Adrenal gland (tissue), 9 donors: ENCODE measurements at regions not wholly inside any gene's neighbourhood (a gene's known extent, or its start where the extent isn't known, plus 50 kb on each side); places are given as distances from the start of the nearest gene placed in this dataset.

Source experiments
- DNase-seq, 7 donors: peaks; one replicate each; pipeline ENCODE4 v3.0.0-alpha.2; 2019 to 2020
- H3K27ac ChIP-seq, 5 donors: fragments of 200-600 bp; sonication (generic) in 4 of 5; 1 replicate in 3 of 5; 2 replicates in 2 of 5; pipeline versions ENCODE4 v1.5.1 to v1.8.0; 2016 to 2020; ENCODE audit warnings: mild to moderate bottlenecking in 1 of 5
- H3K27me3 ChIP-seq: fragments of 200-600 bp; 2 replicates; pipeline ENCODE4 v1.8.0; 2021
- H3K36me3 ChIP-seq, 2 donors: fragments of 200-600 bp; replicated peaks in 1 of 2; 1 replicate in 1 of 2; 2 replicates in 1 of 2; pipeline versions ENCODE4 v1.5.1 to v1.8.0; 2018 to 2022
- H3K4me1 ChIP-seq, 2 donors: fragments of 200-600 bp; replicated peaks in 1 of 2; 1 replicate in 1 of 2; 2 replicates in 1 of 2; pipeline versions ENCODE4 v1.5.1 to v1.8.0; 2018 to 2021
- H3K4me3 ChIP-seq, 4 donors: fragments of 200-600 bp; sonication (generic) in 3 of 4; one replicate each; pipeline ENCODE4 v1.5.1; 2016 to 2018
- H3K9me3 ChIP-seq, 3 donors: fragments of 200-600 bp; sonication (generic) in 1 of 3; replicated peaks in 1 of 3; 1 replicate in 2 of 3; 2 replicates in 1 of 3; pipeline versions ENCODE4 v1.5.1 to v1.8.0; 2016 to 2021
- CTCF ChIP-seq, 6 experiments: fragments of 450-650 bp in 4 of 6; fragments of 200-600 bp in 2 of 6; sonication (generic) in 1 of 6; IDR thresholded peaks; 1 replicate in 5 of 6; 2 replicates in 1 of 6; pipeline versions ENCODE4 v1.5.1 to v1.8.0; 2016 to 2021; ENCODE audit warnings: antibody characterized with exemption in 6 of 6, mild to moderate bottlenecking in 2 of 6, moderate library complexity in 1 of 6
- POLR2A ChIP-seq, 2 donors: fragments of 450-650 bp; IDR thresholded peaks; one replicate each; pipeline ENCODE4 v1.6.1; 2017; ENCODE audit warnings: antibody characterized with exemption in 2 of 2, mild to moderate bottlenecking in 2 of 2, moderate library complexity in 1 of 2
- WGBS, 4 donors: extraction: QIAGEN DNeasy Blood & Tissue Kit in 2 of 4; methylation state at CpG; one replicate each; pipeline versions ENCODE4 v1.1.5 to v1.1.7; 2013 to 2017; 5-methylcytosine and 5-hydroxymethylcytosine counted together
- intact Hi-C, 2 donors: fragments of 100-400 bp; cut with DNase I; formaldehyde crosslinking; loops; one replicate each; pipeline versions ENCODE4 v1.14.1 to v1.15.0; 2022 to 2023
- donor health status: healthy with polysubstance abuse.
- donor health status: Bipolar disorder and iron deficiency.
- donor health status: DM: yes; HTN: yes; CAD: no.
- donor health status: DM: no; HTN: no; CAD: no.
- donor health status: DM: no; HTN: no; CAD: no.

- intact Hi-C loops, result no loop called here
- no peaks in the 10 kb centered on the region for H3K9me3 ChIP-seq
Measured at GRCh38 chr9:28661853-28662252, 1088.6 kb upstream of the C9orf72 start.

DNA sequence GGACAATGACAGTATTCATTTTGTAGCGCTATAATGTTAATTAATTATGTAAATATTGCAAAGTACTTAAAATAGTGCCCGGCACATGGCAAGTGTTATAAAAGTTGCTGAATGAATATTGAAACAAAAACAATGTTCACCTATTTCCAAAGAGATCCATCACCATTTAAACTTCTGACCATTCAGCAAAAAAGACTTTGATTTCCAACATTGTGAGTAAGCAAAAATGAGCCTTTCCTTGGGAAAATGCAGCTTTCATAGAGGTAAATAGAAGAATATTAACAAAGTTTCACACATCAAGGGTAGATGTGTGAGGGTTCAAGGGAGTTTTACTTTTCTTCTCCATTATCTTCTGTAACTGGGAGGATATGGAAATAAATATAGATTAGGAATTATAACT is 1089.4 kb upstream of the C9orf72 start:
- no peak for TF ChIP-seq CTCF (IDR thresholded peaks at IDR 0.05)
- no peak for TF ChIP-seq POLR2A (IDR thresholded peaks at IDR 0.05)
- H3K9me3 ChIP-seq, result no peaks in the 10 kb centered on the region
- no peak overlapping the region for H3K4me3 ChIP-seq
- no peaks in the 10 kb centered on the region for H3K27me3 ChIP-seq
- no peak for DNase-seq
- H3K27ac ChIP-seq, result no peak overlapping the region
- intact Hi-C loops, result no loop called here
- H3K36me3 ChIP-seq, result no peaks in the 10 kb centered on the region
- H3K4me1 ChIP-seq, result no peaks in the 10 kb centered on the region
- WGBS, 4 donors, result 86 to 96% (median 87%) methylated on average over 2 of the region's 2 CpGs

More at GRCh38 chr9:28661853-28662252, 1088.6 kb upstream of the C9orf72 start:
- Histone ChIP-seq H3K36me3 (no peaks in the 10 kb centered on the region), H3K27me3 (no peaks in the 10 kb centered on the region), H3K4me1 (no peaks in the 10 kb centered on the region), H3K27ac (no peak overlapping the region), H3K4me3 (no peak overlapping the region)
- WGBS, 4 donors, result 68 to 83% (median 78%) methylated on average over 3 of the region's 3 CpGs
- no peak for TF ChIP-seq CTCF (IDR thresholded peaks at IDR 0.05)
- no peak for DNase-seq

- DNase-seq, result no peak
- 63 to 75% (median 70%) methylated on average over 2 of the region's 2 CpGs for WGBS, 4 donors
- H3K27ac ChIP-seq, result no peak overlapping the region
- TF ChIP-seq CTCF (IDR thresholded peaks at IDR 0.05) (no peak), POLR2A (IDR thresholded peaks at IDR 0.05) (no peak)
- no peaks in the 10 kb centered on the region for H3K27me3 ChIP-seq
- intact Hi-C loops, result no loop called here
- no peaks in the 10 kb centered on the region for H3K9me3 ChIP-seq
- no peaks in the 10 kb centered on the region for H3K4me1 ChIP-seq
- no peaks in the 10 kb centered on the region for H3K36me3 ChIP-seq
- H3K4me3 ChIP-seq, result no peak overlapping the region
Measured at GRCh38 chr9:28668158-28668557, 1094.9 kb upstream of the C9orf72 start.

DNA sequence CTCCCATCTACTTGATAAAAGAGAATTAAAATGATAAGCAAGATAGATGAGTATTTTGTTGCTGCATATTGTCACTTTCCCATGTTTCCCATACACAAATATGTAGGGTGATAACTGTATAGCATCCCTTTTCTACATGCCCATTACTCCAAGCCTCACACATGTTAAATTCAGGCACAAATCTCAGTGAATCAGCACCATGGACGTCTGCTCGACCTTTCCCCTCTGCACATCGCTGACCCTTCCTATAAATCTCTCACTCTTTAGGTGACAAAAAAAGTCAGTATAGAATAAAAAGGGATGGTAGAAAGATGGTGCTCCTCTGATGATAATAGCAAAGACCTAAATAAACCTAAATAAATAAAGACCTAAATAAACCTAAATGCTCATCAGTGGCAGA is 1097.7 kb upstream of the C9orf72 start:
- 41 to 51% (median 47%) methylated on average over 3 of the region's 3 CpGs for WGBS, 4 donors
- intact Hi-C loops, result no loop called here
- Histone ChIP-seq H3K4me1 (no peaks in the 10 kb centered on the region), H3K27me3 (no peaks in the 10 kb centered on the region), H3K27ac (no peak overlapping the region), H3K36me3 (no peaks in the 10 kb centered on the region), H3K4me3 (no peak overlapping the region), H3K9me3 (no peaks in the 10 kb centered on the region)
- TF ChIP-seq CTCF (IDR thresholded peaks at IDR 0.05) (no peak), POLR2A (IDR thresholded peaks at IDR 0.05) (no peak)
- DNase-seq, result no peak
